HG03378 (cell line): ENCODE measurements at regions not wholly inside any gene's neighbourhood (a gene's known extent, or its start where the extent isn't known, plus 50 kb on each side); places are given as distances from the start of the nearest gene placed in this dataset.
"Not testable (repeated sequence)": the region's sequence is repeated elsewhere in the genome, so short reads cannot be mapped to it uniquely, and the experiment has no call there.

ENCODE experiments used
- ATAC-seq: cut with Tn5 transposase; IDR thresholded peaks from one replicate; pipeline ENCODE4 v1.9.1; 2021; ENCODE audit warnings: mild to moderate bottlenecking, moderate library complexity; ENCODE audit not compliant: unreplicated experiment

GRCh38 chr2:182548031-182548950 lies 121.5 kb upstream of the PDE1A start:
- ATAC-seq: no peak

DNA sequence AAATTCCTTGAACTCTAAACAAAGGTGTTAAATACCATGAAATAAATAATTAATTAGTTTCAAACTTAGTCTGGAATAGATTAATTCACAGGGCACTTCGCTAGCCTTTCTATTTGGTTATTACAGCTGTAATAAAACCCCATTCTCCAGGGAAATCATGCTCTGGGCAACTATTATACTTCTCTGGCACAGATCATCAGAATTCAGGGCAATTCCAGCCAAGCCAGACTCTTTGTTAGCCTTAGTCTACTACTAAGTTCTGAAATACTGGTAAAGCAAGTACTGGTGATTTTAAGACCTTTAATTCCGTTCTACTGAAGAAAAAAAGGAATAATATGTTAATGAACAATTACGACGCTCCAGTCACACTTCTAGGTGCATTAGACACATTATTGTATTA lies 123.4 kb upstream of the PDE1A start:
- no peak for ATAC-seq

DNA sequence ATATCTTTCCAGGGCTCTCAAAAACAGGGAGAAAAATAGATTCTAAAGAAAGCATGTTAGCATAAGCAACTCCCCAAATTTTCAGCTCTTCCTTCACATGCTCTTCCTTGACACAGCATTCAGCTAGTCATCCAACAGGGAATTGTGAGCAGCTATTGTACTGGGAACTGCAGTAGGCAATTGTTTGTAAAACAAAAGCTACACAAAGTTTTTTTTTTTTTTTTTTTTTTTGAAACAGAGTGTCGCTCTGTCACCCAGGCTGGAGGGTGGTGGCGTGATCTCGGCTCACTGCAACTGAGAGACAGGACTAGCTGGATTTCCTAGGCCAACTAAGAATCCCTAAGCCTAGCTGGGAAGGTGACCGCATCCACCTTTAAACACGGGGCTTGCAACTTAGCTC lies 125.4 kb upstream of the PDE1A start:
- ATAC-seq: not testable (repeated sequence)

DNA sequence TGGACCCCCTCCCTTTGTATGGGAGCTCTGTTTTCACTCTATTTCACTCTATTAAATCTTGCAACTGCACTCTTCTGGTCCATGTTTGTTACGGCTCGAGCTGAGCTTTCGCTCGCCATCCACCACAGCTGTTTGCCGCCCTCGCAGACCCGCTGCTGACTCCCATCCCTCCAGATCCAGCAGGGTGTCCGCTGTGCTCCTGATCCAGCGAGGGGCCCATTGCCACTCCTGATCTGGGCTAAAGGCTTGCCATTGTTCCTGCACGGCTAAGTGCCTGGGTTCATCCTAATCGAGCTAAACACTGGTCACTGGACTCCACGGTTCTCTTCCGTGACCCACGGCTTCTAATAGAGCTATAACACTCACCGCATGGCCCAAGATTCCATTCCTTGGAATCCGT lies 125.9 kb upstream of the PDE1A start:
- ATAC-seq: not testable (repeated sequence)

GRCh38 chr2:182553483-182553882 lies 126.6 kb upstream of the PDE1A start:
- peak; percentile 100 for ATAC-seq

DNA sequence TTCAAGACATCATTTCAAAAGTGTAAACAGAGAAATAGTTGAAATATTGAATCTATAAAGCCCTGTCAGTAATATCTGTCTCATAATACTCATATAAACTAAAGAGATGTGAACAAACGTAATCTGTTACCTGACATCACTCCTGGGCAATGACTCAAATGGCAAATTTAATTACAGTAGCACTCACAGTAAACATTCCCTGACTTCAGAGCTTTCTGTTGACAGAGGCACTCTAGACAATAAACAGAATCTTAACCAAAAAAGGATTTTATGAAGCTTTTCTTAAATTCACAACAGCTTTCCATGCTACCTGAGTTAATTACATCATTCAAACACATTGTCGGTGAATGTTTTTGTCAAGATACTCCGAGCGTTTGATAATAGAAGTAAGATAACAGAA lies 128.1 kb upstream of the PDE1A start:
- no peak for ATAC-seq

DNA sequence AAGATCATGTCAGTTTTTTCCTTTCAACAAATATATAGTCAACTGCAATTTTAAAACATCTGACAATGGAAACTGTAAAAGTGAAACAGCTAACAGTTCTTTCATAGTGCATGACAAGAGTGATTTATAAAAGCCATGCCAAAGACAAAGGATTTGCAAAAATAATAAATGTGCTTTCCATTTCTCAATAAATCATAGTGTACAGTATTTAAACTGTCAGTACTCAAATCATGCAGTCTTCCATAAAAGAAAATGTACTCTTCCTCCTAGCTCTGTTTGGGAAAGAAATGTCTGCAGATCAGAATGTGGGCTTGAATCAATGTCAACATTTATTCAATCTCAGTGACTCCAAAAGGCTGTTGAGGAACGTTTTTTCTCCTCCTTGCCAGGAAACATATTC lies 131.7 kb upstream of the PDE1A start:
- no peak for ATAC-seq

DNA sequence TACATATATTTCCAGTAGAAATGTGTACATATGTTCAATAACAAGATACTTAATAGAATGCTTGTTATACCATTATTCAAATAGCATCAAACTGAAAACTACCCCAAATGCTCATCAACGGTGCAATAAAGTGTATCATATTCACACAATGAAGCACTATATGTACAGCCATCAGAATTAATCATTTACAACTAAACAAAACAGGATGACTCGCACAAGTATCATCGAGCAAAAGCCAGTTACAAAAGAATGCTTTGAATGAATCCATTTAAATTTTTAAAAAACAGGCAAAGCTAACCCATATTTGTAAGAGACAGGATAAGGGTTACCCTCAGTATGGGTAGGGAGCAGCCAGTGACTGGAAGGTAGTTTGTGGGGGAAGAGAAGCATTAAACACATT lies 132.8 kb upstream of the PDE1A start:
- no peak for ATAC-seq

- ATAC-seq: no peak
These were observed 139.2 kb upstream of the PDE1A start for GRCh38 chr2:182565911-182566567.

- no peak for ATAC-seq
These were observed 142.5 kb upstream of the DNAJC10 start for GRCh38 chr2:182573553-182573952.

DNA sequence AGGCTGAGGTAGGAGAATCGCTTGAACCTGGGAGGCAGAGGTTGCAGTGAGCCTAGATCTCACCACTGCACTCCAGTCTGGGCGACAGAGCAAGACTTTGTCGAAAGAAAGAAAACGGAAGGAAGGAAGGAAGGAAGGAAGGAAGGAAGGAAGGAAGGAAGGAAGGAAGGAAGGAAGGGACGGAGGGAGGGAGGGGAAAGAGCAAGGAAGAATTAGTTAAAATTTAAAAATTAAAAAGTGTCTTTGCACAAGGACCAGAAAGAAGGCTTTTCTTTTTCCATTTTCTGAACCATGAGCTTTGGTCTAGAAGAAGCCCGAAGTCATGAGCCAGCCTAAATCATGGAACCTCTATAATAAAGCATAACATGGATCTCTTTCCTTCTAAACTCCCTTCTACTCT lies 138.2 kb upstream of the DNAJC10 start:
- no peak for ATAC-seq

DNA sequence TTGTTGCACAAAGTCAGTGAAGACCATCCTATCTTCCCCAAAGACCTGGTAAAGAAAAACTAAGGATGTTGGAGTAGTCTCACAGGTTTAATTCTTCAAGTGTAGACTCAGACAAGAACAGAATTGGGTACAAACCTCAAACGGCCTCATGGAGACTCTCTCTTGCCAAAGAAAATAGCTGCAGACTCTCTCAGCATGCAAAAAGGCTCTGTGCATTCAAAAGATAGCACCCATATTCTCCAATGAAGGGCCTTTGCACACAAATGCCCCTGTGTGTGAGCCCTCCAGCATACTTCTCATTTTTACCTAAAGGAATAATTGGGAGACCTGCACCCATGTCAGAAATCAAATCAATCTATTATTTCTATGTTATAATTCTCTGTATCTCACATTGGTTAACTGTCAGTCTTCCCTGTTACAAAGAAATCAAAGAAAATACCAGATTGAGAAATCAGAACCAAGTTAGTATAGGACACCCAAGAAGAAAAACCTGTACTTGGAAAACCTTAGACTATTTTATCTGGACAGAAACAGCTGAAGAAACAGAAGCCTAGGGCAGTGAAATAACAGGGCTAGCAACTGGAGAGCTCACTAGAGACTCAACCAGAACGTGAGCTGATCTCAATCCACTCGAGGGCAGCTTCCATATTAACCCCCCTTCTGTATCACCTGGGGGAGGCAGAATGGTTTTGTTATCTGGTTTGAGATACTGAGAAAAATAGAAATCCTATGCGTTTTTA lies 134.7 kb upstream of the DNAJC10 start:
- no peak for ATAC-seq

- no peak for ATAC-seq
These were observed 131.6 kb upstream of the DNAJC10 start for GRCh38 chr2:182584462-182584861.

DNA sequence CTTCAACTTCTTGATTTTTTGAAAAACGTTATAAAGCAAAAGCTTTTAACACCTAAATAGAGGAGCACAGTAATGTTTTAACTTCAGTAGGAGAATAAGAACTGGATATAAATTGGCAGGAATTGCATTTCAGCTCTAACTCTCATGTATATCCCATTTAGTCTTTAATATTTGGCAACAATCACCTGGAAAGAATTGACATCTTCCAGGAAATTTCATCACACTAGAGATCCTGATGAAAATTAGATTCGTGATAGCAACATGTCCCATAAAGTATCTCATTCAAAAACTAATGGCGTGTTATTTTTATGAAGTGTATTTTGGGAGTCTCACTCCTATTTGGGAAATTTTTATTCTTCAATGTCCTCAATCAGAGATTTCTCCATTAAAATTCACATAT lies 131.1 kb upstream of the DNAJC10 start:
- no peak for ATAC-seq

- ATAC-seq: no peak
These were observed 130.6 kb upstream of the DNAJC10 start for GRCh38 chr2:182585430-182585829.

- peak; percentile 67 for ATAC-seq
These were observed 129.6 kb upstream of the DNAJC10 start for GRCh38 chr2:182586426-182586825.

DNA sequence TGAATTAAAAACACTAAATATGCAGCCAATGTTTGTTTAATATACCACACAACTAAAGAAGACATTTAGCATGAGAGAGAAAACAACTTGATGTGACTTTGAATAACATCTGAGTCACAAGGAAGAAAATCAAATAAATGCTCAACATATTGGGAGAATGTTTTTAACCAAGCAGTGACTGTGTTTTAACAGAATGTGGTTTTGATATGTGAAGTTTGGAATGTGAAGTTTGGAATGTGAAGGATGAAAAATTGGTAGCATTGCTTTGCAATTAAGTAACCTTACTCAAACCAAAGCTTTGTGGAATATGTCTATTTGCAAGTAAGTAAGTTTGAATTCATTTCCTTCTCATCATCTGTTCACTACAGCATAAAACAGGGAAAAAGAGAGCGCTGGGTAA lies 128.2 kb upstream of the DNAJC10 start:
- ATAC-seq: no peak

- ATAC-seq: no peak
These were observed 126.9 kb upstream of the DNAJC10 start for GRCh38 chr2:182589121-182589520.

DNA sequence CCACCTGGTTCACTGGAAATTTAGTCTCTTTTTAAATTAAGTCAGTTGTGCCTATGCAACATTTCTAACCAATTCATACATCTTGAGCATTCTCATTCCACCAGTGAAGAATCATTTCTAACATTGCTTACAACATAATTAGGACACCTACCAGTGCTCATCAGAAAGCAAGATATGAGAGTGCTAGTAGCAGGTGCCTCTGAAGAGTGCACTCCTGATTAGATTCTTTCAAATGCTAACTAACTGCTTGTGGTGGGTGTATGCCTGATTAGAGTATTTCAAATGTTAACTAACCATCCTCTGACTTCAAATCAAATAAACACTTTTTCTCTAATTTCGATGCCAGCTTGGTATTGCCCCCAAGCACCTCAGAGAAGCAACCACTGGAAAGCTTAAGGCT lies 124.3 kb upstream of the DNAJC10 start:
- no peak for ATAC-seq

DNA sequence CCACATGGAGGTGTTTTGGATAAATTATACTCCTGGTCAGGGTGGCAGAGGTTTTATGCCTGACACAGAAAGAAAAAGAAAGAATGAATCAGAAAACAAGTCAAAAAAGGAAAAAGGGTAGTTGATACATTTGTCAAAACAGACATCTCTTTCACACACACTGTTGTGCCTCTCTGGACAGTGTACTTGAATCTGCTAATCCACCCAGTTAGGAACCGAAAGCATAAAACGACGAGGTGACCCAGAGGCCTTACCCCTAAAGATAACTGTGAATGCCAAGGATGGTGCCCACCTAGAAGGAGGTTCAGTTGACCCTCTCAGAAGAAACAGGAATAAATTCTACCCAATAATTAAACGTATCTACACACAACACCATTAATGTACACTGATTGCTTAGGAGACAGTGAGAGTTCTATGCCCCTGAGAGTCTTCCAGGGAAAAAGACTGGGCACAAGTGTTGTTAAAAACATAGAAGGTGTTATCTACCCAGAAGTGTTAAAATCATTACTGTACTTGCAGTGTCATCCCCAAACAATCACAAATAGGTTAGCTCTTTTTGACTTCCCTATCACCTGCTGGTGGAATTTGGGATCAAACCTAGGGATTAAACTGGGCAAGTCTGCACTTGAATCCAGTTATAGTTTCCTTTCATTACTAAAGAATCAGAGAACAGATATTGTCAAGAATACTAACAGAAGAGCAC lies 123.2 kb upstream of the DNAJC10 start:
- no peak for ATAC-seq

GRCh38 chr2:182593394-182593975 lies 122.6 kb upstream of the DNAJC10 start:
- ATAC-seq: no peak
